ENCODE measurements at regions not wholly inside any gene's neighbourhood (a gene's known extent, or its start where the extent isn't known, plus 50 kb on each side); places are given as distances from the start of the nearest gene placed in this dataset.

DNA sequence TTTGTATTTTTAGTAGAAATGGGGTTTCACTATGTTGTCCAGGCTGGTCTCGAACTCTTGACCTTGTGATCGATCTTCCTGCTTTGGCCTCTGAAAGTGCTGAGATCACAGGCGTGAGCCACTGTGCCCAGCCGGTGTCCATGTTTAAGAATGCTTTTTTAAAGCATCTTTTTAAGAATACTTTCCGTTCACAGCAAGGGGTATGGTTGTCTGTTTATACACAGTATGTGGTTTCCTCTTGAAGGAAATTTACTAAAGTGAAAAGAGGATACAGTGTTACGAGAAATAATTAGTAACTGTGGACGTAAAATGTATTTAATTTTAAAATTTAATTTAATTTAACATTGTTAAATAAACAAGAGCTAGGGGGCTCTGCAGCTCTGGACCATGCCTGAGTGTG is 73.4 kb downstream of the GSC start:
- Histone ChIP-seq H4K20me1 (ENCODE audit: insufficient read depth, low read length) (no peaks in the 10 kb centered on the region), H3K27ac (ENCODE audit: extremely low read length, insufficient read depth, low read length) (no peak overlapping the region), H3K27me3 (ENCODE audit: control insufficient read depth in 1 of 2, insufficient read depth in 2 of 2, low read length in 2 of 2) (peaks cover 1 to 37% of the 10 kb centered on the region in 2 experiments; a peak in 2 of 5 replicates), H2AFZ (ENCODE audit: low read length) (no peak overlapping the region), H3K36me3 (replicated peaks in 1 of 2; ENCODE audit: control insufficient read depth in 1 of 2, insufficient read depth in 2 of 2, low read length in 2 of 2) (no peaks in the 10 kb centered on the region), H3K4me3 (replicated peaks in 1 of 3; ENCODE audit: insufficient read depth in 1 of 3, low read depth in 2 of 3, low read length in 3 of 3) (no peak overlapping the region), H3K79me2 (ENCODE audit: insufficient read depth, low read length) (no peaks in the 10 kb centered on the region), H3K9ac (ENCODE audit: insufficient read depth, low read depth, low read length) (no peak overlapping the region), H3K4me2 (ENCODE audit: low read depth, low read length) (no peak overlapping the region), H3K9me3 (ENCODE audit: low read length) (no peaks in the 10 kb centered on the region), H3K4me1 (ENCODE audit: insufficient read depth, low read length) (no peaks in the 10 kb centered on the region)
- in situ Hi-C loops (cut with HindIII; ENCODE audit: extremely low pct_ligation_motif_present, low pct_unique_long_range_greater_than_20kb) (no loop called here), intact Hi-C loops (cut with micrococcal nuclease; ENCODE audit: unreplicated experiment) (no loop called here)
- 41% methylated on average over 7 of the region's 7 CpGs for WGBS (ENCODE audit: low lambda C conversion rate)
- CTCF ChIA-PET (ENCODE audit: low intra/inter-chr PET ratio, low total read pairs), result no interaction called here
- no TSS peak for BruUV-seq (replicated peaks)
- no peak for ATAC-seq
- POLR2A ChIA-PET, result no interaction called here
- no peak for DNase-seq (ENCODE audit: low spot score)
- TF ChIP-seq AHR (CRISPR knock-in tag; IDR thresholded peaks at IDR 0.05) (no peak), ONECUT2 (CRISPR knock-in tag; IDR thresholded peaks at IDR 0.05) (no peak)
- TF ChIP-seq, protein P1, sequence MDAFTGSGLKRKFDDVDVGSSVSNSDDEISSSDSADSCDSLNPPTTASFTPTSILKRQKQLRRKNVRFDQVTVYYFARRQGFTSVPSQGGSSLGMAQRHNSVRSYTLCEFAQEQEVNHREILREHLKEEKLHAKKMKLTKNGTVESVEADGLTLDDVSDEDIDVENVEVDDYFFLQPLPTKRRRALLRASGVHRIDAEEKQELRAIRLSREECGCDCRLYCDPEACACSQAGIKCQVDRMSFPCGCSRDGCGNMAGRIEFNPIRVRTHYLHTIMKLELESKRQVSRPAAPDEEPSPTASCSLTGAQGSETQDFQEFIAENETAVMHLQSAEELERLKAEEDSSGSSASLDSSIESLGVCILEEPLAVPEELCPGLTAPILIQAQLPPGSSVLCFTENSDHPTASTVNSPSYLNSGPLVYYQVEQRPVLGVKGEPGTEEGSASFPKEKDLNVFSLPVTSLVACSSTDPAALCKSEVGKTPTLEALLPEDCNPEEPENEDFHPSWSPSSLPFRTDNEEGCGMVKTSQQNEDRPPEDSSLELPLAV (CRISPR knock-in tag; conservative IDR thresholded peaks at IDR 0.05; ENCODE audit: low read depth), result no peak
- FAIRE-seq, result no peak

DNA sequence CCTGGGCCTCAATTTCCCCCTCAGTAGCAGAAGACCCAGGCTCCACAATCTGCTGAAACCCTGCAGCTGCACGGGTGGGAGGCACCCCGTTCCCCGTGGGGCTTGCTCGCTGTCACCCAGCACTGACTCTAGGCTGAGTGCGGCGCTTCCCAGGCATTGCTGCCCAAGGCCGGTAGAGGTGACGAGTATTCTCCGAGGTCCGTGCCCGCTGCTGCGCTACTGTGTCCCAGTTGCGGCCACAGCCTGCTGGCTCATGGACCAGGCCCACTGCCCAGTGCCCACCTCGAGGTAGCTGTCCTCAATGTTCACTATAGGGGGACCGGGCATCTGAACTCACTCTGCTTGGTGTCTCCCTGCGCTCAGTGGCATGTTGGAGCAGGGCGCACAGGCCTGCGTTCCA is 74.7 kb downstream of the GSC start:
- Histone ChIP-seq H3K4me2 (ENCODE audit: low read depth, low read length) (no peak overlapping the region), H3K36me3 (replicated peaks in 1 of 2; ENCODE audit: control insufficient read depth in 1 of 2, insufficient read depth in 2 of 2, low read length in 2 of 2) (no peaks in the 10 kb centered on the region), H3K79me2 (ENCODE audit: insufficient read depth, low read length) (no peaks in the 10 kb centered on the region), H3K27ac (ENCODE audit: extremely low read length, insufficient read depth, low read length) (no peak overlapping the region), H3K4me3 (replicated peaks in 1 of 3; ENCODE audit: insufficient read depth in 1 of 3, low read depth in 2 of 3, low read length in 3 of 3) (no peak overlapping the region), H3K27me3 (ENCODE audit: control insufficient read depth in 1 of 2, insufficient read depth in 2 of 2, low read length in 2 of 2) (peaks cover 5 to 48% of the 10 kb centered on the region in 2 experiments), H2AFZ (ENCODE audit: low read length) (no peak overlapping the region), H4K20me1 (ENCODE audit: insufficient read depth, low read length) (no peaks in the 10 kb centered on the region), H3K4me1 (ENCODE audit: insufficient read depth, low read length) (no peaks in the 10 kb centered on the region), H3K9ac (ENCODE audit: insufficient read depth, low read depth, low read length) (no peak overlapping the region), H3K9me3 (ENCODE audit: low read length) (no peaks in the 10 kb centered on the region)
- intact Hi-C loops (cut with micrococcal nuclease; ENCODE audit: unreplicated experiment), result no loop called here
- DNase-seq (ENCODE audit: low spot score) (no peak), FAIRE-seq (no peak), ATAC-seq (no peak)
- ChIA-PET POLR2A (no interaction called here), CTCF (ENCODE audit: low intra/inter-chr PET ratio, low total read pairs) (no interaction called here)
- in situ Hi-C loops (cut with HindIII; ENCODE audit: extremely low pct_ligation_motif_present, low pct_unique_long_range_greater_than_20kb), result no loop called here
- no TSS peak for BruUV-seq (replicated peaks)
- WGBS (ENCODE audit: low lambda C conversion rate), result 33% methylated on average over 1 of the region's 18 CpGs
- TF ChIP-seq SOX13 (IDR thresholded peaks at IDR 0.05) (no peak), SOX13 (CRISPR knock-in tag; conservative IDR thresholded peaks at IDR 0.05 in 1 of 2, IDR thresholded peaks at IDR 0.05 in 1 of 2) (no peak), ZNF260 (CRISPR knock-in tag; IDR thresholded peaks at IDR 0.05; ENCODE audit: borderline replicate concordance, low read depth) (no peak), NAIF1 (CRISPR knock-in tag; IDR thresholded peaks at IDR 0.05; ENCODE audit: borderline replicate concordance) (no peak), ZKSCAN5 (CRISPR knock-in tag; IDR thresholded peaks at IDR 0.05) (no peak), AGO2 (optimal IDR thresholded peaks at IDR 0.05; ENCODE audit: low read depth, low read length) (no peak), HCFC1 (IDR thresholded peaks at IDR 0.05; ENCODE audit: low read depth, low read length) (no peak)
- TF ChIP-seq, protein P2, sequence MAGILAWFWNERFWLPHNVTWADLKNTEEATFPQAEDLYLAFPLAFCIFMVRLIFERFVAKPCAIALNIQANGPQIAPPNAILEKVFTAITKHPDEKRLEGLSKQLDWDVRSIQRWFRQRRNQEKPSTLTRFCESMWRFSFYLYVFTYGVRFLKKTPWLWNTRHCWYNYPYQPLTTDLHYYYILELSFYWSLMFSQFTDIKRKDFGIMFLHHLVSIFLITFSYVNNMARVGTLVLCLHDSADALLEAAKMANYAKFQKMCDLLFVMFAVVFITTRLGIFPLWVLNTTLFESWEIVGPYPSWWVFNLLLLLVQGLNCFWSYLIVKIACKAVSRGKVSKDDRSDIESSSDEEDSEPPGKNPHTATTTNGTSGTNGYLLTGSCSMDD (CRISPR knock-in tag; IDR thresholded peaks at IDR 0.05), result no peak
- TF ChIP-seq, protein P3, sequence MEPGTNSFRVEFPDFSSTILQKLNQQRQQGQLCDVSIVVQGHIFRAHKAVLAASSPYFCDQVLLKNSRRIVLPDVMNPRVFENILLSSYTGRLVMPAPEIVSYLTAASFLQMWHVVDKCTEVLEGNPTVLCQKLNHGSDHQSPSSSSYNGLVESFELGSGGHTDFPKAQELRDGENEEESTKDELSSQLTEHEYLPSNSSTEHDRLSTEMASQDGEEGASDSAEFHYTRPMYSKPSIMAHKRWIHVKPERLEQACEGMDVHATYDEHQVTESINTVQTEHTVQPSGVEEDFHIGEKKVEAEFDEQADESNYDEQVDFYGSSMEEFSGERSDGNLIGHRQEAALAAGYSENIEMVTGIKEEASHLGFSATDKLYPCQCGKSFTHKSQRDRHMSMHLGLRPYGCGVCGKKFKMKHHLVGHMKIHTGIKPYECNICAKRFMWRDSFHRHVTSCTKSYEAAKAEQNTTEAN (CRISPR knock-in tag; conservative IDR thresholded peaks at IDR 0.05), result no peak
- TF ChIP-seq, protein P4, sequence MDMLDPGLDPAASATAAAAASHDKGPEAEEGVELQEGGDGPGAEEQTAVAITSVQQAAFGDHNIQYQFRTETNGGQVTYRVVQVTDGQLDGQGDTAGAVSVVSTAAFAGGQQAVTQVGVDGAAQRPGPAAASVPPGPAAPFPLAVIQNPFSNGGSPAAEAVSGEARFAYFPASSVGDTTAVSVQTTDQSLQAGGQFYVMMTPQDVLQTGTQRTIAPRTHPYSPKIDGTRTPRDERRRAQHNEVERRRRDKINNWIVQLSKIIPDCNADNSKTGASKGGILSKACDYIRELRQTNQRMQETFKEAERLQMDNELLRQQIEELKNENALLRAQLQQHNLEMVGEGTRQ (IDR thresholded peaks at IDR 0.05; ENCODE audit: low read depth, low read length), result no peak
- TF ChIP-seq, protein P4 (CRISPR knock-in tag; IDR thresholded peaks at IDR 0.05; ENCODE audit: borderline replicate concordance), result no peak

Data from HepG2 (cell line).